T-cell (primary cell): ENCODE measurements at regions not wholly inside any gene's neighbourhood (a gene's known extent, or its start where the extent isn't known, plus 50 kb on each side); places are given as distances from the start of the nearest gene placed in this dataset.

Source experiments
- ATAC-seq, 4 experiments: fragments of 200-7000 bp in 3 of 4; fragments of 150-1000 bp in 1 of 4; cut with Tn5 transposase; replicated peaks in 1 of 4; 1 replicate in 3 of 4; 2 replicates in 1 of 4; pipeline ENCODE4 v1.10.0; 2021; ENCODE audit warnings: moderate library complexity in 3 of 4, mild to moderate bottlenecking in 2 of 4, moderate number of reproducible peaks in 1 of 4
- CTCF ChIA-PET, 2 donors: fragments of 300-600 bp; sonication (Branson Sonifier 250); formaldehyde crosslinking; loops; one replicate each; lab custom pipeline; 2022; ENCODE audit warnings: antibody characterized with exemption in 2 of 2; lab: Charles Lee
- POLR2A ChIA-PET, 2 donors: fragments of 300-600 bp; sonication (Branson Sonifier 250); formaldehyde crosslinking; loops; one replicate each; lab custom pipeline; 2022; ENCODE audit warnings: antibody characterized with exemption in 2 of 2; lab: Charles Lee
- DNase-seq, 35 experiments: peaks; one replicate each; pipeline versions ENCODE4 v3.0.0 to v3.0.0-alpha.2; 2013 to 2023
- H3K27ac ChIP-seq: one replicate; pipeline ENCODE4 v1.5.1; 2013; ENCODE audit warnings: low read length
- H3K27me3 ChIP-seq, 2 experiments: replicated peaks in 1 of 2; 1 replicate in 1 of 2; 2 replicates in 1 of 2; pipeline versions ENCODE4 v1.6.1 to v1.7.0; 2013; ENCODE audit warnings: low read length in 1 of 2, mixed read lengths in 1 of 2; ENCODE audit not compliant: control insufficient read depth in 2 of 2, insufficient read depth in 2 of 2; ENCODE audit errors: extremely low read depth in 1 of 2
- H3K36me3 ChIP-seq, 2 donors: 1 replicate in 1 of 2; 2 replicates in 1 of 2; pipeline versions ENCODE4 v1.6.1 to v1.7.0; 2013; ENCODE audit warnings: low read length in 1 of 2; ENCODE audit not compliant: control insufficient read depth in 2 of 2, insufficient read depth in 1 of 2; ENCODE audit errors: extremely low read depth in 1 of 2
- H3K4me1 ChIP-seq, 2 experiments: 1 replicate in 1 of 2; 2 replicates in 1 of 2; pipeline versions ENCODE4 v1.6.1 to v1.7.0; 2013; ENCODE audit warnings: low read length in 2 of 2, mixed read lengths in 1 of 2; ENCODE audit not compliant: insufficient read depth in 2 of 2, control insufficient read depth in 1 of 2; ENCODE audit errors: extremely low read depth in 1 of 2
- H3K4me3 ChIP-seq, 2 donors: 1 replicate in 1 of 2; 2 replicates in 1 of 2; pipeline versions ENCODE4 v1.5.1 to v1.7.0; 2013; ENCODE audit warnings: mild to moderate bottlenecking in 2 of 2, low read length in 1 of 2, moderate library complexity in 1 of 2; ENCODE audit not compliant: control insufficient read depth in 1 of 2; ENCODE audit errors: extremely low read depth in 1 of 2
- H3K9me3 ChIP-seq: 2 replicates; pipeline ENCODE4 v1.7.0; 2013
- H3K27ac Mint-ChIP-seq, 2 donors: one replicate each; pipeline ENCODE4 v1.8.0; 2020 to 2021; ENCODE audit warnings: mild to moderate bottlenecking in 2 of 2, mixed read lengths in 2 of 2
- H3K27me3 Mint-ChIP-seq, 2 donors: one replicate each; pipeline ENCODE4 v1.8.0; 2021 to 2022; ENCODE audit warnings: mixed read lengths in 2 of 2
- H3K36me3 Mint-ChIP-seq: one replicate; pipeline ENCODE4 v1.8.0; 2021; ENCODE audit warnings: mixed read lengths
- H3K4me1 Mint-ChIP-seq, 3 donors: one replicate each; pipeline ENCODE4 v1.8.0; 2020 to 2022; ENCODE audit warnings: mixed read lengths in 3 of 3, mild to moderate bottlenecking in 1 of 3
- H3K4me3 Mint-ChIP-seq, 3 donors: one replicate each; pipeline ENCODE4 v1.8.0; 2020 to 2022; ENCODE audit warnings: mild to moderate bottlenecking in 3 of 3, mixed read lengths in 3 of 3, moderate library complexity in 3 of 3
- H3K9me3 Mint-ChIP-seq, 3 donors: one replicate each; pipeline ENCODE4 v1.8.0; 2020 to 2022; ENCODE audit warnings: mixed read lengths in 3 of 3
- WGBS: methylation state at CpG from one replicate; pipeline ENCODE4 v1.1.5; 2013; ENCODE audit warnings: missing lambda C conversion rate; ENCODE audit not compliant: insufficient coverage; 5-methylcytosine and 5-hydroxymethylcytosine counted together

DNA sequence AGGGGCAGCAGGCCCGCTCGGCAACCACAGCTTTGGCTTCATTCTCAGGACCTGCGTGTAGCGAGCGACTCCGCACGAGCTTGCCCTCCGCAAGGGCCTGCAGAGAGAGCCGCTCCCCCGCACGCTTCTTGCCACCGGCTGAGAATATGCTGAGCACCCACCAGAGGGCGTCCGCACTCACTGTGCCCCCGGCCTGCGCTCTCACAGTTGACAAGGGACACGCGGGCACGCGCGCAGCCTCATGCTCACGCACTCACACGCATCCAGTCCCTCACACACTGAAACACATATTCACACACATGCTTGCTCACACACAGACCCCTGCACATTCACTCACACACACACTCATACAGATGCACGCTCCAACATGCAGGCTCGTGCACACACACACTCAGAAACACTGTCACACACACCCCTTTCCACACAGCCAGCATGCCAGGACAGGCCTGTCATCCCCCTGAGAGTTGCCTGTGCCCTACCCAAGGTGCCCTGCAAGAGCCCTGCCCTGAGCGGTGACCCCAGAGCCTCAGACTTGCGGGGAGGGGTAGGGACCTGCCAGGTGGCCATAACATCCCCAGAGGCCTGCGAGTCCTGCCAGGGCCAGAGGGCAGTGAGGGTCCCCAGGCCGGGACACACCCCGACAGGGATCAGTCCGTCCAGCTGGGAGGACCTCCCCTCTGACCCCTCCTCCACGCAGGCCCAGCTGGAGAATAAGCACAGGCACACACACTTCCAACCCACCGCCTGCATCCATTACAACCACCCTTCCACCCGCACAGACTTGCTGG, 174.1 kb downstream of the BMP7 start:
- Mint-ChIP-seq H3K4me1 (peaks cover 11 to 15% (median 14%) of the 10 kb centered on the region in 3 donors), H3K27ac (no peak overlapping the region), H3K27me3 (peaks cover 11 to 12% of the 10 kb centered on the region in 2 donors), H3K9me3 (no peaks in the 10 kb centered on the region), H3K4me3 (no peak overlapping the region), H3K36me3 (no peaks in the 10 kb centered on the region)
- POLR2A ChIA-PET = no interaction called here
- CTCF ChIA-PET = interaction anchor here in 1 of 2 donors (0.6 kb wide), 1 partner anchor 597 kb away, joined by 4 read pairs; no protein-coding TSS in a partner anchor
- Histone ChIP-seq H3K9me3 (no peaks in the 10 kb centered on the region), H3K36me3 (no peaks in the 10 kb centered on the region), H3K4me3 (no peak overlapping the region), H3K27me3 (peaks cover 0 to 17% of the 10 kb centered on the region in 2 experiments), H3K27ac (no peak overlapping the region), H3K4me1 (peaks cover 0 to 20% of the 10 kb centered on the region in 2 experiments)
- DNase-seq (peak; percentile 7 to 66 (median 36)), ATAC-seq (peak; percentile 45 to 63 (median 62))
- 21% methylated on average over 28 of the region's 34 CpGs for WGBS

DNA sequence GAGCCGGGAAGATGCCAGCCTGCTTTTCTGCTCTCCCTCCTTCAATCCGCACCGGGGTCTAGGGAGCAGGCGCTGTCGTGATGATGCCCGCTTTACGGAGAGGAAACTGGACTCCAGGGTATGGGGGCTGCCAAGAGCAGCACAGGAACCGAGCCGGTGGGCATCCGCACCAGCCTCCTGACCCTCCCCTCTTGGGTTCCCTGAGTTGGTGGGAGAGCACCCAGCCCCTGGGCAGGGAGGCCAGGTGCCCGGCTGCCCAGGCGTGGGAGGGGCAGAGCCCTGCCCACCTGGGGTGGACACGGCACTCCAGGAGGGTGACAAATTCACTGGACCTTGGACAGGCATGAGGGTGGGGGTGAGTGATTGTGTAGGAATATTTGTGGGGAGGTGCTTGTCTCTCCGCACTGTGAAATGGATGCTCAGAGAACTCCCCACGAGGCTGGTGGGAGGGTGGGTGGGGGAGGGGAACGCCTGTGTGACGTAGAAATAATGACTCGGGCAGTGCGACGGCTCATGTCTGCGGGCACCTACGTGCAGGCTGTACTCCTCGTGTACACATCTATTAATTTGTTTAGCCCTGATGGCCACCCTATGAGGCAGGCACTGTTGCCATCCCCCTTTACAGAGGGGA, 173.4 kb downstream of the BMP7 start:
- no peak overlapping the region for H3K4me3 Mint-ChIP-seq
- CTCF ChIA-PET = no interaction called here
- H3K4me1 Mint-ChIP-seq = peaks cover 11 to 15% (median 14%) of the 10 kb centered on the region in 3 donors
- peaks cover 6 to 7% of the 10 kb centered on the region in 2 donors for H3K27me3 Mint-ChIP-seq
- no peaks in the 10 kb centered on the region for H3K9me3 Mint-ChIP-seq
- Histone ChIP-seq H3K9me3 (no peaks in the 10 kb centered on the region), H3K4me3 (no peak overlapping the region), H3K27ac (no peak overlapping the region), H3K4me1 (peaks cover 0 to 20% of the 10 kb centered on the region in 2 experiments), H3K36me3 (no peaks in the 10 kb centered on the region), H3K27me3 (peaks cover 0 to 16% of the 10 kb centered on the region in 2 experiments)
- WGBS = 86% methylated on average over 15 of the region's 23 CpGs
- H3K36me3 Mint-ChIP-seq = no peaks in the 10 kb centered on the region
- DNase-seq (no peak), ATAC-seq (no peak)
- POLR2A ChIA-PET = no interaction called here
- H3K27ac Mint-ChIP-seq = no peak overlapping the region

DNA sequence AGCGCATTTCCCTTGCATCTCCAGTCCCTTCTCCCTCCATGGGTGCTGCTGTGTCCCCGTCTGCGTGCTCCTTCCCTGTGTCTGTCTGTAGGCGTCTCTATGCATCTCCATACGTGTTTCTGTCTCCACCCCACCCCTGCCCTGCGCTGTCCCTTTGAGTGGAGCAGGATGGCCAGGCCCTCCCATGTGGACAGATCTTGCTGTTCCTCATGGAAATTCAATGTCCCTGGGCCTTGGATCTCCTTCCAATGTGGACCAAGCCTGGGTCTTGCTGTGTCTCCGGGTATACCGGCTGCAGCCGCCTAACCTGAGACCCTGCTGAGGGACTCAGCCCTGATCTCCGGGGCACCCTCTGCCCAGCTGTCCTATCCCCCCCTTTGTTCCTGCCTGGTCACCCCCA, 172.7 kb downstream of the BMP7 start:
- Mint-ChIP-seq H3K4me3 (no peak overlapping the region), H3K27me3 (peaks cover 5 to 9% of the 10 kb centered on the region in 2 donors), H3K36me3 (no peaks in the 10 kb centered on the region), H3K4me1 (peaks cover 11 to 15% (median 14%) of the 10 kb centered on the region in 3 donors), H3K27ac (no peak overlapping the region), H3K9me3 (no peaks in the 10 kb centered on the region)
- Histone ChIP-seq H3K4me3 (no peak overlapping the region), H3K36me3 (no peaks in the 10 kb centered on the region), H3K9me3 (no peaks in the 10 kb centered on the region), H3K27me3 (peaks cover 0 to 16% of the 10 kb centered on the region in 2 experiments), H3K4me1 (peaks cover 0 to 20% of the 10 kb centered on the region in 2 experiments), H3K27ac (no peak overlapping the region)
- DNase-seq (no peak), ATAC-seq (no peak)
- POLR2A ChIA-PET = no interaction called here
- WGBS = 84% methylated on average over 8 of the region's 10 CpGs
- CTCF ChIA-PET = no interaction called here

- peaks cover 0 to 20% of the 10 kb centered on the region in 2 experiments for H3K4me1 ChIP-seq
- no peaks in the 10 kb centered on the region for H3K9me3 Mint-ChIP-seq
These were observed 172.1 kb downstream of the BMP7 start for GRCh38 chr20:57094252-57094891.

DNA sequence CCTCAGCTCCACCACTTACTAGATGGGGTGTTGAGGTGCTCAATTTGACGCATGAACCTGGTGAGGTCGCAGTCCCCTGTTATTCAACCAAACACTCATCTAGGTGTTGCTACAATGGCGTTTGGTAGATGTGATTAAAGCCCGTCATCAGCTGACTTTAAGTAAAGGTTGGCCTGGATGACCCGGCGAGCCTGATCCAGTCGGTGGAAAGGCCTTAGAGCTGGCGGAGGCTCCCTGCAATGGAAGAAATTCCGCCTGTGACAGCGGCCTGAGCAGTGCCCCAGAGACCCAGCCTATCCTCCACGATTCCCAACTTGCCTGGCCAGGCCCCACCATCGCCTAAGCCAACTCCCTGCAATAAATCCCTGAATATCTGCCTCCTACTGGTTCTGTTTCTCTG, 171.4 kb downstream of the BMP7 start:
- Mint-ChIP-seq H3K27me3 (peaks cover 5 to 9% of the 10 kb centered on the region in 2 donors), H3K4me1 (peaks cover 11 to 15% (median 14%) of the 10 kb centered on the region in 3 donors), H3K9me3 (no peaks in the 10 kb centered on the region), H3K4me3 (no peak overlapping the region), H3K27ac (no peak overlapping the region), H3K36me3 (no peaks in the 10 kb centered on the region)
- H3K27ac ChIP-seq = no peak overlapping the region
- H3K4me1 ChIP-seq = peaks cover 0 to 14% of the 10 kb centered on the region in 2 experiments
- no peaks in the 10 kb centered on the region for H3K36me3 ChIP-seq
- H3K4me3 ChIP-seq = no peak overlapping the region
- ChIA-PET POLR2A (interaction anchor here in 1 of 2 donors (0.6 kb wide), 1 partner anchor 87 kb away, joined by 3 read pairs; no protein-coding TSS in a partner anchor), CTCF (no interaction called here)
- H3K27me3 ChIP-seq = peaks cover 0 to 16% of the 10 kb centered on the region in 2 experiments
- H3K9me3 ChIP-seq = no peaks in the 10 kb centered on the region
- DNase-seq = no peak
- WGBS = 91% methylated on average over 8 of the region's 12 CpGs
- no peak for ATAC-seq

More at GRCh38 chr20:57094252-57094891, 172.1 kb downstream of the BMP7 start:
- H3K27ac ChIP-seq = no peak overlapping the region
- H3K4me3 ChIP-seq = no peak overlapping the region
- H3K27me3 Mint-ChIP-seq = peaks cover 5 to 9% of the 10 kb centered on the region in 2 donors
- ATAC-seq = no peak
- peaks cover 11 to 15% (median 14%) of the 10 kb centered on the region in 3 donors for H3K4me1 Mint-ChIP-seq
- peaks cover 0 to 16% of the 10 kb centered on the region in 2 experiments for H3K27me3 ChIP-seq
- ChIA-PET POLR2A (no interaction called here), CTCF (no interaction called here)
- H3K9me3 ChIP-seq = no peaks in the 10 kb centered on the region
- no peaks in the 10 kb centered on the region for H3K36me3 Mint-ChIP-seq
- no peak overlapping the region for H3K4me3 Mint-ChIP-seq
- DNase-seq = no peak
- H3K27ac Mint-ChIP-seq = no peak overlapping the region
- WGBS = 73% methylated on average over 11 of the region's 16 CpGs
- H3K36me3 ChIP-seq = no peaks in the 10 kb centered on the region

DNA sequence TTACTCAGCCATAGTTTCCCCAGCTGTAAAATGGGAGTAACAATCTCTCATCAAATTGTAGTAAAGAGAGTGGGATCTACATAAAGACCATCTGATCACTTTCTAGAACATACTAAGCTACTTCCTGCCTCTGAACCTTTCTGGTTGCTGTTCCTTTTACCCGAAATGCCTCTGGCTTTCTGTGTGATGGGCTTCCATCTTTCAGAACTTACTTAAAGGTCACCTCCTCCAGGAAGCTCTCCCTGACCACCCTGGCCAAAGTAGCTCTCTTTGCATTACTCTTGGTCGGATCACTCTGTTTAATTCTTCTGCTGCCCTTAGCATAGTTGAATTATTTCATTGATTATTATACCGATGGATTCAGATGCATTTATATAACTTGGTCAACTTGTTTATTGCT, 171.0 kb downstream of the BMP7 start:
- no peaks in the 10 kb centered on the region for H3K9me3 ChIP-seq
- H3K27me3 Mint-ChIP-seq = peaks cover 5 to 9% of the 10 kb centered on the region in 2 donors
- CTCF ChIA-PET = no interaction called here

More for the DNA sequence above, 171.0 kb downstream of the BMP7 start:
- H3K36me3 Mint-ChIP-seq = no peaks in the 10 kb centered on the region
- 40% methylated on average over 1 of the region's 3 CpGs for WGBS
- peaks cover 11 to 15% (median 12%) of the 10 kb centered on the region in 3 donors for H3K4me1 Mint-ChIP-seq
- Histone ChIP-seq H3K4me1 (peaks cover 0 to 12% of the 10 kb centered on the region in 2 experiments), H3K4me3 (no peak overlapping the region), H3K27ac (no peak overlapping the region), H3K36me3 (no peaks in the 10 kb centered on the region), H3K27me3 (peaks cover 0 to 18% of the 10 kb centered on the region in 2 experiments)
- POLR2A ChIA-PET = interaction anchor here in 1 of 2 donors (0.6 kb wide), 1 partner anchor 86 kb away, joined by 3 read pairs; no protein-coding TSS in a partner anchor
- ATAC-seq (no peak), DNase-seq (no peak)
- H3K4me3 Mint-ChIP-seq = no peak overlapping the region
- H3K27ac Mint-ChIP-seq = no peak overlapping the region
- no peaks in the 10 kb centered on the region for H3K9me3 Mint-ChIP-seq
